ENCODE measurements at regions not wholly inside any gene's neighbourhood (a gene's known extent, or its start where the extent isn't known, plus 50 kb on each side); places are given as distances from the start of the nearest gene placed in this dataset.
A peak's percentile ranks its signal among the peaks of the same experiment; 100 is the strongest.

GRCh38 chr4:38606587-38606905 is 57.5 kb upstream of the KLF3 start:
- no peak for DNase-seq

DNA sequence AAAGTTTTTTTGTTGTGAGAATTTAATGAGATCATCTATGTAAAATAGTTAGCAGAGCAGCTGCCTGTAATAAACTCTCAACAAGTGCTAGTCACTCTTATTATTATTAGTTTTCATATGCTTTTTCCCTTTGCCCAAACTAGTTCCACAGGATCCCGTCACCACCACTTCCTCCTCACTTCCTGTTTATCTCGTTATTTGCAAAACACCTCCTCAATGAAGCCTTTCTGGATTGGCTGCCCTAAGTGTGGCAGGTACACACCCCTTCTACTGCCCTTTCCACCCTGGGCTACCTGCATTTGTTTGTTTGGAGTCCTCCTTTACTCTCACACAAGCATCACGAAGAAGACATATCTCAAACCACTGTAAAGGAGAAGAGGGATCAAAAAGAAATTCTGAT is 54.4 kb upstream of the KLF3 start:
- DNase-seq: no peak

DNA sequence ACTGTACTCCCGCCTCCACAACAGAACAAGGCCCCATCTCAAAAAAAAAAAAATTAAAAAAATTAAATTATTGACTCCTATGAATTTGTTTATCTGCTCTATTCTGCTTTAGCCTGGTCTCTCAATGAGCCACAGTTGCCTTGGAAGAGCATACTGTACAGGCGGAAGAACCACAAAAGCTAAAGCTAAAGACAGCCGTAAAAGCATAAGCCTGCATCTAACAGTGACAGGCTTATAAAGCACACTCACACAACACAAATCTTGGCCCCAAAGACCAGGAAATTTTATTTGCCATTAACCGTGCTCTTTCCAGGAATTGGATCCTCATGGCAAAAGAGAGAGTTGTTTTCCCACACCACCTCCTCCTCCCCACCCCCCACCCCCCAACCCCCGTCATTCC is 53.5 kb upstream of the KLF3 start:
- DNase-seq: no peak

GRCh38 chr4:38610966-38611431 is 53.0 kb upstream of the KLF3 start:
- DNase-seq: peak; percentile 29

- no peak for DNase-seq
These were observed 52.3 kb upstream of the KLF3 start for GRCh38 chr4:38611676-38612075.

GRCh38 chr4:38612646-38613414 is 51.2 kb upstream of the KLF3 start:
- no peak for DNase-seq

Data from midbrain (tissue), 1 donor.